B cell (primary cell): ENCODE measurements at regions not wholly inside any gene's neighbourhood (a gene's known extent, or its start where the extent isn't known, plus 50 kb on each side); places are given as distances from the start of the nearest gene placed in this dataset.

Experiments used
- ATAC-seq: fragments of 200-7000 bp; cut with Tn5 transposase; one replicate; pipeline ENCODE4 v1.10.0; 2021; ENCODE audit warnings: low read depth, mild to moderate bottlenecking, moderate number of reproducible peaks, moderate library complexity
- CTCF ChIA-PET: fragments of 350-600 bp; sonication (Branson Sonifier 250); formaldehyde crosslinking; loops from one replicate; lab custom pipeline; 2021; ENCODE audit warnings: antibody characterized with exemption, inconsistent platforms; lab: Charles Lee
- POLR2A ChIA-PET: fragments of 350-600 bp; sonication (Branson Sonifier 250); formaldehyde crosslinking; loops from one replicate; lab custom pipeline; 2021; ENCODE audit warnings: antibody characterized with exemption; lab: Charles Lee
- DNase-seq: peaks from one replicate; pipeline ENCODE4 v3.0.0; 2013
- H2AFZ ChIP-seq: 2 replicates; pipeline ENCODE4 v1.6.1; 2012; ENCODE audit warnings: mild to moderate bottlenecking, low read depth, low read length; ENCODE audit not compliant: insufficient read depth, poor library complexity, severe bottlenecking
- H3K27ac ChIP-seq, 2 donors: 1 replicate in 1 of 2; 2 replicates in 1 of 2; pipeline ENCODE4 v1.5.1; 2012 to 2013; ENCODE audit warnings: low read length in 2 of 2, mild to moderate bottlenecking in 2 of 2, moderate library complexity in 1 of 2
- H3K27me3 ChIP-seq, 4 experiments: fragments of 200-600 bp in 1 of 4; sonication (generic) in 1 of 4; replicated peaks in 1 of 4; 1 replicate in 2 of 4; 2 replicates in 2 of 4; pipeline versions ENCODE4 v1.6.1 to v1.7.0; 2013 to 2016; ENCODE audit warnings: low read length in 3 of 4, mild to moderate bottlenecking in 2 of 4, mixed read lengths in 1 of 4, moderate library complexity in 1 of 4; ENCODE audit not compliant: insufficient read depth in 4 of 4, control insufficient read depth in 3 of 4; ENCODE audit errors: control extremely low read depth in 1 of 4
- H3K36me3 ChIP-seq, 2 experiments: replicated peaks in 1 of 2; 1 replicate in 1 of 2; 2 replicates in 1 of 2; pipeline versions ENCODE4 v1.6.1 to v1.7.1; 2013; ENCODE audit warnings: low read length in 1 of 2; ENCODE audit not compliant: insufficient read depth in 2 of 2, control insufficient read depth in 1 of 2; ENCODE audit errors: control extremely low read depth in 1 of 2, extremely low read depth in 1 of 2
- H3K4me1 ChIP-seq, 2 donors: fragments of 200-600 bp in 1 of 2; sonication (generic) in 1 of 2; 1 replicate in 1 of 2; 2 replicates in 1 of 2; pipeline versions ENCODE4 v1.5.1 to v1.6.1; 2013 to 2017; ENCODE audit warnings: low read length in 2 of 2; ENCODE audit not compliant: control insufficient read depth in 2 of 2, insufficient read depth in 2 of 2
- H3K4me2 ChIP-seq: replicated peaks from 2 replicates; pipeline ENCODE3; 2012; ENCODE audit warnings: mild to moderate bottlenecking, low read depth, low read length; ENCODE audit not compliant: poor library complexity, severe bottlenecking
- H3K4me3 ChIP-seq, 5 experiments: fragments of 200-600 bp in 1 of 5; sonication (generic) in 1 of 5; 1 replicate in 3 of 5; 2 replicates in 2 of 5; pipeline versions ENCODE4 v1.5.1 to v1.7.0; 2011 to 2016; ENCODE audit warnings: low read length in 4 of 5, mild to moderate bottlenecking in 4 of 5, low read depth in 2 of 5, control low read depth in 1 of 5, moderate library complexity in 1 of 5; ENCODE audit not compliant: insufficient read depth in 1 of 5; ENCODE audit errors: control extremely low read depth in 1 of 5, extremely low read depth in 1 of 5
- H3K79me2 ChIP-seq: fragments of 200-600 bp; sonication (generic); one replicate; pipeline ENCODE4 v1.6.0; 2016; ENCODE audit warnings: low read length; ENCODE audit not compliant: control insufficient read depth, insufficient read depth
- H3K9ac ChIP-seq: fragments of 200-600 bp; sonication (generic); 2 replicates; pipeline ENCODE4 v1.6.1; 2017; ENCODE audit warnings: mild to moderate bottlenecking, low read length, moderate library complexity
- H3K9me3 ChIP-seq, 3 donors: one replicate each; pipeline versions ENCODE4 v1.6.1 to v1.7.1; 2013; ENCODE audit warnings: low read length in 2 of 3; ENCODE audit not compliant: control insufficient read depth in 2 of 3, insufficient read depth in 1 of 3; ENCODE audit errors: control extremely low read depth in 1 of 3
- H4K20me1 ChIP-seq: 2 replicates; pipeline ENCODE4 v1.6.0; 2012; ENCODE audit warnings: mild to moderate bottlenecking, low read length; ENCODE audit not compliant: insufficient read depth, control insufficient read depth, poor library complexity, severe bottlenecking
- H3K27ac Mint-ChIP-seq: one replicate; pipeline ENCODE4 v1.8.0; 2021; ENCODE audit warnings: mixed read lengths
- H3K27me3 Mint-ChIP-seq: one replicate; pipeline ENCODE4 v1.8.0; 2021; ENCODE audit warnings: mixed read lengths
- H3K4me1 Mint-ChIP-seq: one replicate; pipeline ENCODE4 v1.8.0; 2021; ENCODE audit warnings: mixed read lengths
- H3K4me3 Mint-ChIP-seq: one replicate; pipeline ENCODE4 v1.8.0; 2021; ENCODE audit warnings: mixed read lengths
- H3K9me3 Mint-ChIP-seq: one replicate; pipeline ENCODE4 v1.8.0; 2022; ENCODE audit warnings: mixed read lengths; ENCODE audit not compliant: insufficient read depth
- EZH2 ChIP-seq: IDR thresholded peaks from 2 replicates; pipeline ENCODE4 v1.6.1; 2012; ENCODE audit warnings: borderline replicate concordance, low read depth, mild to moderate bottlenecking, moderate library complexity, low read length; ENCODE audit not compliant: insufficient read depth, poor library complexity, severe bottlenecking
- WGBS: methylation state at CpG from one replicate; pipeline ENCODE4 v1.1.5; 2013; ENCODE audit warnings: missing lambda C conversion rate; ENCODE audit not compliant: insufficient coverage; 5-methylcytosine and 5-hydroxymethylcytosine counted together
- intact Hi-C: fragments of 100-400 bp; cut with micrococcal nuclease; formaldehyde crosslinking; loops from one replicate; pipeline ENCODE4 v1.10.0; 2022
- TF ChIP-seq, protein P1 (sequence below): fragments of 200-600 bp; IDR thresholded peaks from one replicate; pipeline ENCODE4 v1.8.0; 2022; ENCODE audit warnings: antibody characterized with exemption, mild to moderate bottlenecking

- H3K9me3 ChIP-seq, result peaks cover 0 to 2% (median 0%) of the 10 kb centered on the region in 3 donors
- H3K79me2 ChIP-seq, result no peaks in the 10 kb centered on the region
- Mint-ChIP-seq H3K4me3 (no peak overlapping the region), H3K27me3 (peaks cover 33% of the 10 kb centered on the region), H3K9me3 (no peaks in the 10 kb centered on the region), H3K27ac (no peak overlapping the region), H3K4me1 (no peaks in the 10 kb centered on the region)
- no peaks in the 10 kb centered on the region for H3K36me3 ChIP-seq
- no peaks in the 10 kb centered on the region for H4K20me1 ChIP-seq
- H3K9ac ChIP-seq, result no peak overlapping the region
- no peak overlapping the region for H2AFZ ChIP-seq
- intact Hi-C loops, result no loop called here
- ChIA-PET CTCF (no interaction called here), POLR2A (no interaction called here)
- ATAC-seq, result no peak
- H3K4me1 ChIP-seq, result no peaks in the 10 kb centered on the region
- no peak overlapping the region for H3K4me2 ChIP-seq
- 56% methylated on average over 2 of the region's 3 CpGs for WGBS
- no peak for DNase-seq
- H3K4me3 ChIP-seq, result no peak overlapping the region
- H3K27ac ChIP-seq, result no peak overlapping the region
- H3K27me3 ChIP-seq, result peaks cover 0 to 2% (median 0%) of the 10 kb centered on the region in 4 experiments
- TF ChIP-seq EZH2, result no peak
- TF ChIP-seq, protein P1, sequence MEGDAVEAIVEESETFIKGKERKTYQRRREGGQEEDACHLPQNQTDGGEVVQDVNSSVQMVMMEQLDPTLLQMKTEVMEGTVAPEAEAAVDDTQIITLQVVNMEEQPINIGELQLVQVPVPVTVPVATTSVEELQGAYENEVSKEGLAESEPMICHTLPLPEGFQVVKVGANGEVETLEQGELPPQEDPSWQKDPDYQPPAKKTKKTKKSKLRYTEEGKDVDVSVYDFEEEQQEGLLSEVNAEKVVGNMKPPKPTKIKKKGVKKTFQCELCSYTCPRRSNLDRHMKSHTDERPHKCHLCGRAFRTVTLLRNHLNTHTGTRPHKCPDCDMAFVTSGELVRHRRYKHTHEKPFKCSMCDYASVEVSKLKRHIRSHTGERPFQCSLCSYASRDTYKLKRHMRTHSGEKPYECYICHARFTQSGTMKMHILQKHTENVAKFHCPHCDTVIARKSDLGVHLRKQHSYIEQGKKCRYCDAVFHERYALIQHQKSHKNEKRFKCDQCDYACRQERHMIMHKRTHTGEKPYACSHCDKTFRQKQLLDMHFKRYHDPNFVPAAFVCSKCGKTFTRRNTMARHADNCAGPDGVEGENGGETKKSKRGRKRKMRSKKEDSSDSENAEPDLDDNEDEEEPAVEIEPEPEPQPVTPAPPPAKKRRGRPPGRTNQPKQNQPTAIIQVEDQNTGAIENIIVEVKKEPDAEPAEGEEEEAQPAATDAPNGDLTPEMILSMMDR, result no peak
Measured at GRCh38 chr10:124325633-124325914, 93.1 kb downstream of the OAT start.

DNA sequence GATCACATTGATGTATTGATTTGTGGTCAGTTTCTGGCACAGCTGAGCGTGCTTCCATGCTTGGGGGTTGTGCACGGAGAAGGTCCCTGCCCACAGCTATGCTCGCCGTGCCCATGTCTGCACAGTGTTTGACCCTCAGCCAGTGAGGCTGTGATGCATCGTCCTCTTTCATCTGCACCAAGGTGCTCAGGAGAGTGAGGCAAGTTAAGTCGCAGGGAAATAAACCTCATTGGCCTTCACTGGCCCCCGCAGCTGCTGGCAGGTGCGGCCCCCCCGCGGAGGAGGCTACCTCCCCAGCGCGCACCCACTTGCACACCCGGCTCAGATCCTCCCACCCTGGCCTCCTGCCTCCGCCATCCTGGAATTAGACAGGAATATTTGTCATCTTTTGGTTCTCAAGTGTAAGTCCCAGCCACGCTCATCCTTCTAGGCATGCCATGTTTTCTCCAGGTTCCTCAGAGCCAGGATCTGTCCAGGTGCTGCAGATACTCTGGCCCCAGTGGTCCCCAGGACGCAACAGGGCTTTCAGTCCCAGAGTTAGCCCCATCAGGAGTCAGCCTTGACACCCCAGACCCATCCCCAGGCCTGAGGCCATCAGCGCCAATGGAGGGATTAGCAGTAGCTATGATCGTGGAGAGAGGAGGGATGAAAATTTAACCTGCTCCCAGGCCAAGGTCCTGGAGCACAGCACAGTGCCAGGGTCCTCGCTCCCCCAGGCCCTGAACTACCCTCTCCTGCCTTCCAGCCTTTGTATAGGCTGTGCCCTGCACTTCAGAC, 93.7 kb downstream of the OAT start:
- ChIA-PET POLR2A (interaction anchor here (0.7 kb wide), 1 partner anchor 260 kb away, joined by 12 read pairs; no protein-coding TSS in a partner anchor), CTCF (no interaction called here)
- no peaks in the 10 kb centered on the region for H3K9me3 Mint-ChIP-seq
- 91% methylated on average over 16 of the region's 19 CpGs for WGBS
- no peak overlapping the region for H3K4me3 Mint-ChIP-seq
- Histone ChIP-seq H4K20me1 (no peaks in the 10 kb centered on the region), H3K79me2 (no peaks in the 10 kb centered on the region), H3K4me3 (no peak overlapping the region), H3K9me3 (no peaks in the 10 kb centered on the region), H3K27ac (no peak overlapping the region), H3K9ac (no peak overlapping the region), H2AFZ (no peak overlapping the region), H3K4me2 (no peak overlapping the region), H3K36me3 (no peaks in the 10 kb centered on the region), H3K4me1 (no peaks in the 10 kb centered on the region), H3K27me3 (peaks cover 0 to 2% (median 0%) of the 10 kb centered on the region in 4 experiments)
- H3K27me3 Mint-ChIP-seq, result peaks cover 28% of the 10 kb centered on the region
- H3K27ac Mint-ChIP-seq, result no peak overlapping the region
- no peaks in the 10 kb centered on the region for H3K4me1 Mint-ChIP-seq
- intact Hi-C loops, result no loop called here
- DNase-seq (no peak), ATAC-seq (no peak)
- TF ChIP-seq EZH2, result no peak
- TF ChIP-seq, protein P1, result no peak
